ENCODE measurements at regions not wholly inside any gene's neighbourhood (a gene's known extent, or its start where the extent isn't known, plus 50 kb on each side); places are given as distances from the start of the nearest gene placed in this dataset.
"Not testable (repeated sequence)": the region's sequence is repeated elsewhere in the genome, so short reads cannot be mapped to it uniquely, and the experiment has no call there.

DNA sequence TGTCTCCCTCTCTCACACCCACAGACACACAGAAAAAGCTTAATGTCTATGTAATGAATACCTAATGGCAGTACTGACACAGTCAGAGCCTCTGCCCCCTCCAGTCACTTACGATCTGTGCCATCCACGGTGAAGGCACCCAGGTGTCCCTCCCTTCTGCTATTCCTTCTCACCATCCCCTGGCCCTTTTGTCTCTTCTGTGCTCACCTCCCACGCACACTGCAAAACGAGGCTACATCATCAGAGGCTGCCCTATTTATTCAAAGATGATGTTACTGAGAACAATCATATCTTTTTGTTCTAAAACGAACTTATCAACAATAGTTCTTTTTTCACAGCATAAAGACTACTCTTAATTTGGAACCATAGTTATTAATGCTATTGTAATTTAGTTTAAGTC is 246.9 kb upstream of the MKLN1 start:
- no peak for DNase-seq (ENCODE audit: low read depth in 2 of 2)

DNA sequence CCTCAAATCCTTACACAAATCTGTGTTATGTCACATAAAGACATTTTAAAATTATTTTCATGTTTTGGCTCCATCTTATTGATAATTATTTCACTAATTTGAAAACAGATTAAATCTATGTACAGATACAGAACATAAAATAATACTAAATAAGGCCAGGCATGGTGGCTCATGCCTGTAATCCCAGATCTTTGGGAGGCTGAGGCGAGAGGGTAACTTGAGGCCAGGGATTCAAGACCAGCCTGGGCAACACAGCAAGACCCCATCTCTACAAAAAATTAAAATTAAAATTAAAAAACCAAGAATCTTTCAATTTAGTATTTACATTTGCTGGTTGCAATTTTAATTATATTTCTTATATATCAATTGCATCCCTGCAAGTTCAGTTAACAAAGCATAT is 246.4 kb upstream of the MKLN1 start:
- DNase-seq (ENCODE audit: low read depth in 2 of 2), result no peak

DNA sequence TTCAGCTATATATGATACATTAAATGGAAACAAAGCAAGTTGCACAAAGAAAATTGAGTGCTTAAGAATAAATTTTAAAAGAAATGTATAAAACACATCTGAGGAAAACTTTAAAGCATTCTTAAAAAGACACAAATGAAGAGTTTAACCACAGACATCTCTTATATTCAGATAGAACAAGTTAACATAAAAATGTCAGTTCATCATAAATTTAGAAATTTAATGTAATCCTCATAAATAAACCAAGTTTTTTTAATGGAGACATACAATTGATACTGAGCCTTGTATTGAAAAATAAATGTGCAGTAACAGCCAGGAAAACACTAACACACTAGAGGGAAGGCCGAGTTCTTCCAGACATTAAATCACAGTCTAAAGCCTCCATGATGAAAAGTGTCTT is 243.9 kb upstream of the MKLN1 start:
- no peak for DNase-seq (ENCODE audit: low read depth in 2 of 2)

DNA sequence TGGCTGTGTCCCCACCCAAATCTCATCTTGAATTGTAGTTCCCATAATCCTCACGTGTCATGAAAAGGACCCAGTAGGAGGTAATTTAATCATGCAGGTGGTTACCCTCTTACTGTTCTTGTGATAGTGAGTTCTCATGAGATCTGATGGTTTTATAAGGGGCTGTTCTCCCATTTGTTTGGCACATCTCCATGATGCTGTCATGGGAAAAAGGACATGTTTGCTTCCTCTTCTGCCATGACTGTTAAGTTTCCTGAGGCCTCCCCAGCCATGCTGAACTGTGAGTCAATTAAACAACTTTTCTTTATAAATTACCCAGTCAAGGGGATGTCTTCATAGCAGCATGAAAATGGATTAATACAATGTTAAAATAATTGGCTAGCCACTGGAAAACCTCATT is 243.3 kb upstream of the MKLN1 start:
- not testable (repeated sequence) for DNase-seq (ENCODE audit: low read depth in 2 of 2)

DNA sequence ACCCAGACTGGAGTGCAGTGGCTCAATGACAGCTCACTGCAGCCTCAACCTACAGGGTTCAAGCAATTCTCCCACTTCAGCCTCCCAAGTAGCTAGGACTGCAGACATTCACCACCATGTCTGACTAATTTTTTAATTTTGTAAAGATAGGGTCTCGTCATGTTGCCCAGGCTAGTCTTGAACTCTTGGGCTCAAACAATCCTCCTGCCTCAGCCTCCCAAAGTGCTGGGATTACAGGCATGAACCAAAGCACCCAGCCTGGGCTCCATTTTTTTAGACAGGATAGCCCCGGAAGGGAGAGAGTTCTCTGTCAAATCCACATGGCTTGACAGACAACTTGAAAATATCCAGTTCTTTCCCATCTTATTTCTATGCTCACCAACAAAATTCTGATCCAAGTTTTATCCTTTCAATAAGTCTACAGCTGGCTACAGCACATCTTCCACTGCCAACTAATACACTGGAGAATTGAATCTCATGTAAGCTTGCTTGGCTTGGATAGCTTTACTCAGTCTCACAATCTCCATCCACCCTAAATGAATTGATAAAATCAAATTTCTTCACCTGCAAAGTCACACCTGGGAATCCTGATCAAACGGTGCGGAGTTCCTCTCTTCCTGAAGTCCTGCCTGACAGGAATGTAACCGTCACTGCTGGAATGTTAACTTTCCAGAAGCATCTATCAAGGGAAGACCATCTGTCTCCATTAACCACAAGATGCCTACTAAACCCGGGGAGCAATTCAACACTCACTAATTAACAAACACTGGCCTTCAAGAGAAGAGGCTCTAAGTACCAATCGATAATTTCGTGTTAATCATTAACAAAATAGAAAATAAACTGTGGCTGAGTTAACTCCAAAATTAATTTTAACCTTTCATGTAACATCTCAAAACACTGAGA is 239.7 kb upstream of the MKLN1 start:
- no peak for DNase-seq (ENCODE audit: low read depth in 2 of 2)

DNA sequence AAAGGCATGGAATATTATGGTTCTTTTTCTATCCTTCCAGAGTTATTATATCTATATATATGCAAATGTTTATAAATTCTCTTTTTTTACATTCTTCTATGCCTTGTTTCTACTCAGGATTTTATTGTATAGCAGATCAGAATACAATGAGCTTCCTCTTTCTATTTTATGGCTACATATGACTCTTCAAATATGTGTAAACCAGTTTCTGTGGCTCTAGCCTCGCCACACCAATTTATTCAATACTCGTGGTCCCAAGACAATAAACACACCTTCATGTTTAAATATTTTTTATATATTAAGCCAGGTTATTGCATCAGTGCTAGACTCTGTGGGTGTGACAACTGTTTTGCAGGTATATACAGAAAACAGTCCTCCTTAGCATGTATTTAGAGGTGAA is 237.5 kb upstream of the MKLN1 start:
- no peak for DNase-seq (ENCODE audit: low read depth in 2 of 2)

DNA sequence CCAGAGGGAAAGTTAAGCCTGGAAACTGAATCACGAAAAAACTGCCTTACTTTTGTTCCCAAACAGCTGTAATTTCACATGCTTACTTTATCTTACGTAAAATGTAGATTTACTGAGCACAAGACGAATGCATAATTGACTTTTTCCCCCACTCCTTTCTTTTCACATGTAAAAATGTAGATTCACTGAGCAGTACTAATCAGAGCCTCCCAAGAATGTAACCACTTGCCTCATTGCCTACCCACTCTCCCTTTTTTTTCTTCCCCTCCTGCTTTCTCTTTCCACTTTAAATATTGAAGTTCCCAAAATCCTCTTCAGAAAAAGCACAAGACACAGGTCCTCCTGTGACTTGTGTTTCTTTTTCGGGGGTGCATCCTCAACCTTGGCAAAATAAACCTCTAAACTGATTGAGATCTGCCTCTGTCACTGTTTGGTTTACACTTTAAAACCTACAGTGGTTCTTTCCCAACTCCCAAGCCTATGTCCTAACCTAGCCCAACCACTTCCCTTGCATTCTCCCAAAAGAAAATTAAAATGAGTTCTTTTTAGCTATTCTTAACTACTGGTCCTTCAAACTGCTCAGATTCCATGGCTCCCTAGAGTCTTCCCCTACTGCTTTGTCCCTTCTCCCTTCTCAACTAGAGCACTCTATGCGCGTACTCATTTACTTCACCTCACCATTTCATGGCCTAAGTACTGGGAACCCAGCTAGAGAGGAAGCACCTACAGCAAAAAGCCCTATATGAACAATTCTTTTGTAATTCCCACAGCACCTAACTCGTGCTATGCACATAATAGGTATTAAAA is 236.6 kb upstream of the MKLN1 start:
- DNase-seq (ENCODE audit: low read depth in 2 of 2), result no peak

DNA sequence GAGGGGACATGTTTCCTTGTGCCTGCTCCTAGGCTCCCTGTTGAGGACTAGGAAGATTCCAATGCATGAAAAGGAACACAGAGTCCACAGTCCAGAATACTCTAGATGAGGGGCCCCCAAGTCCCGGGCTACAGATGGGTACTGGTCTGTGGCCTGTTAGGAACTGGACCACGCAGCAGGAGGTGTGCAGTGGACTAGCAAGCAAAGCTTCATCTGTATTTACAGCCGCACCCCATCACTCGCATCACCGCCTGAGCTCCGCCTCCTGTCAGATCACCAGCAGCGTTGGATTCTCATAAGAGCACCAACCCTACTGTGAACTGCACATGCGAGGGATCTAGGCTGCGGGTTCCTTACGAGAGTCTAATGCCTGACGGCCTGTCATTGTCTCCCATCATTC is 233.0 kb upstream of the MKLN1 start:
- DNase-seq (ENCODE audit: low read depth in 2 of 2), result no peak

DNA sequence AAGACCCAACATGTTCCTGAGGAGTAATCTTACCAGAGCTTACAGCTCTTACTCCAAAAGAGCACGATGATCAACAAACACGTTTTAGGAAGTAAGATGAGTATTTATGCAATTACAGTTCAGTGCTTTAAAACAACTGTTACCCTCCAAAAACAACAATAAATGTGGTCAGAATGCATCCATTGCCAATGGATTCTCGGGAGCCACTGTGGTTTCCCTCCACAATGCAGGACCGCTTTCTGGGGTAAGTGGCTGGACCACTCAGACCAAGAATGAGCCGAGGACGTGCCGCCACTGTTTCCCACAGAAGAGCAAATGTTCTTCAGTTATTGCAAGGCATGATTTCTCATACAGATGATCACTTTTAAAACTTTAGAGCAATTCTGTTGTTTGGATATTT is 232.3 kb upstream of the MKLN1 start:
- no peak for DNase-seq (ENCODE audit: low read depth in 2 of 2)

DNA sequence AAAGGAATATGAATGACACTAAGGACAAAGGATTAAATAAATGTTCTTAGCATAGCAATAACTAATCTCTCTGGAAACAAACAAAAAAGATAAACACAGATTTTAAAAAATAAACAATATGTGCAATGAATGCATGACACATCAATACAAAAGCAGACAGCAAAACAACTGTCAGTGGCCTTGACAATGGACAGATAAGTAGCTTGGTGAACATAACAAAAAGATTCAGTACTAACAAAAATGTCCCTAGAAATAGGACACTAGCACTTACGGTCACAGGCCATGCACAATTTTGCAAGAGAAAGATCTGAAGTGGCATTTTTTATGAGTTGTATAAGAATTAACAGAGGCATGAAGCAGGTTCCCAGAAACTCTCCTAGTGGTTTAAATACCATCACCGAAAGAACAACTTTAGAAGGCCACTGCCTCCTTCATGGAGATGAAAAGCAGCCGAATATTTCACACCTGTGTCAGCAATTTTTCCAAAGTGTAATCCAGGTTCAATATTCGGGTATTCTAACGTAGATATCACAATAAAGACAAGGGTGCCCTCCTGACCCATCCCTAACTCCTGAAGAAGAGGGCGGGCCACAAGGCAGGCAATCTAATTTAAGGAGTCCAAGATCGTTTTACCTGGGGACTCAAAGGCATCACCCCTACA is 231.3 kb upstream of the MKLN1 start:
- no peak for DNase-seq (ENCODE audit: low read depth in 2 of 2)

DNA sequence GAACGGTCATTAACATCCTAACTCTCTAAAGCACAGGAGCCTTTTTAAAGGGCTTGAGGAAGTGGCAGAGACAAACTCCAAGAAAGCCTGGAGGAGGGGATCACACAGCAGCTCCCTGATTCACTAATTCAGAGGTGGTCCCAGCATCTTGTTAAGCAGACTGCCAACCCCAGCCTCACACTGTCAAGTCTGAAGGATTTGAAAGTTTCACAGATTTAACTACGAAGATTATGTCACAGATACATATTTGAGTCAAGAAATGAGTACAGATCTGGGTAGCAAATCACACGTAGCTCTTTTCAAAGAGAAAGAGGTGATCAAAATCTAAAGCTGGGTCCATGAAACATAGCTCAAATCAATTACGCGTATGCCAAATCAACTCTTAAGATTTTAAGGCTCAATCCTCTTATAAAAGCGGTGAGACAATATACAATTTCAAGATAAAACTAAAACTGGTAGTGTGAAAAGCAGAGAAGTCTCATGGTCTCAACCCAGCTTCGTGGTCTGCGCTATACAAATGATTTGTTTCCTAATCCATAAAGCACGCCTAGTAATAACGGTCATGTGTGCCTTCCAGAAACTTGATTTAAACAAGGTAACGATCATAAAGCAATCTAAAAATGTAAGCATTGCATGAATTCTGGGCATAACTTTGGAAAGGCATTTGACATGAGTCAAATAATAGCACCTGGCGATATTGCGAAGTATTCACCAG is 229.9 kb upstream of the MKLN1 start:
- no peak for DNase-seq (ENCODE audit: low read depth in 2 of 2)

DNA sequence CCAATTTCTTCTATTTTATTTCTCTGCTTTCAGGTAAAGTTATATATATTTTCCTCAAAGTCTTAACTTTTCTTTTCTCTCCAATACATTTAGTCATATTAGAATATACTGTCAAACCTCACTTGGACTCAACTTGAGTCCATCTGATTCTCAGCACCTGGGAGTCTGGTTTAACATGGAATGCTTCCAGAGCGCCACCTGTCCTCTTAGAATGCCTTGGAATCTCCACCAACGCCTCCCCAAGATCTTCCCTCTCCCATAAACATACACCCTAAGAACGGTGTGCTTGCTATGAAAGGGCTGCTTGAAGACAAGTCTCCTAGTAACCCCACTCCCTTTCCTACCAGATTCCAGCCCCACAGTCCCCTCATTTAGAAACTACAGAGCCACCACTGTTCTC is 229.1 kb upstream of the MKLN1 start:
- no peak for DNase-seq (ENCODE audit: low read depth in 2 of 2)

DNA sequence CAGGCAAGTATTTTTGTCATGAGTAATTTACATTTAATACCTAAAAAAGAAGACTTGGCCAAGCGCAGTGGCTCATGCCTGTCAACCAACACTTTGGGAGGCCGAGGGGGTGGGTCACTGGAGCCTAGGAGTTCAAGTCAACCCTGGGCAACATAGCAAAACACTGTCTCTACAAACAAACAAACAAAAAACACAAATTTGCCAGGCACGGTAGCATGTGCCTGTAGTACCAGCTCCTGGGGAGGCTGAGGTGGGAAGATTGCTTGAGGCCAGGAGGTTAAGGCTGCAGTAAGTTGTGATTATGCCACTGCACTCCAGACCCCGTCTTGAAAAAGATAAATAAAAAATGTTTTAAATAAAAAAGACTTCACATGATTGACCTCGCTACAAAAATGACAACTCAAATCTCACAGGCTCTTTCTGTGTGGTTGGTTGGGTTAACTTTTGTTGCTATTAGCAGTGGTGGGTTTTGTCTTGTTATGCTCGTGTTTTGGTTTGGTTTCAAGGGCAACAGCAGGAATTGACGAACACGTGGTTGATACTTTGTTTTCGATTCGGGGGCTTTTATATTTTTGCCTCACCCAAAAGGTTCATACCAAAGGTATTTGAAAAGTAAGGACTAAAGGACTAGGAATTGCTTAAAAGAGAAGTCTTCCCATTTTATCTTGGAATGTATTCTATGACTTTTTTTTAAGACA is 227.2 kb upstream of the MKLN1 start:
- DNase-seq (ENCODE audit: low read depth in 2 of 2), result no peak

DNA sequence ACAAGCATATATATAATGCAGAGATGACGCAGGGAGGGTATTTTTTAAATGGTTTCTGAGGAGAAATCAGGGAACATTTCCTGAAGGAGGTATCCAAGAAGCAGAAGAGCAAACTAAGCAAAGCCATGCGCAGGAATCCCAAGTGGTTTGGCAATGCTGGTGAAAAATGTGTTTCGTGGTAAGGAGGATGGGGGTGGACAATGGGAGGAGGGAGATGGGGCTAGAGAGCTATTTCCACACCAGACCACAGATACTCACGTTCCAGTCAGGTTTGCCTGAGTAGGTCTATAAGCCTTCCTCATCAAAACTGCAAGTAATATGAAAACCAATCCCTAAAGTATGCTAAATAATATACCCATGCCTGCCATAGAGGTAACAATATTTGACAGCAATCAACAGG is 223.7 kb upstream of the MKLN1 start:
- no peak for DNase-seq (ENCODE audit: low read depth in 2 of 2)

DNA sequence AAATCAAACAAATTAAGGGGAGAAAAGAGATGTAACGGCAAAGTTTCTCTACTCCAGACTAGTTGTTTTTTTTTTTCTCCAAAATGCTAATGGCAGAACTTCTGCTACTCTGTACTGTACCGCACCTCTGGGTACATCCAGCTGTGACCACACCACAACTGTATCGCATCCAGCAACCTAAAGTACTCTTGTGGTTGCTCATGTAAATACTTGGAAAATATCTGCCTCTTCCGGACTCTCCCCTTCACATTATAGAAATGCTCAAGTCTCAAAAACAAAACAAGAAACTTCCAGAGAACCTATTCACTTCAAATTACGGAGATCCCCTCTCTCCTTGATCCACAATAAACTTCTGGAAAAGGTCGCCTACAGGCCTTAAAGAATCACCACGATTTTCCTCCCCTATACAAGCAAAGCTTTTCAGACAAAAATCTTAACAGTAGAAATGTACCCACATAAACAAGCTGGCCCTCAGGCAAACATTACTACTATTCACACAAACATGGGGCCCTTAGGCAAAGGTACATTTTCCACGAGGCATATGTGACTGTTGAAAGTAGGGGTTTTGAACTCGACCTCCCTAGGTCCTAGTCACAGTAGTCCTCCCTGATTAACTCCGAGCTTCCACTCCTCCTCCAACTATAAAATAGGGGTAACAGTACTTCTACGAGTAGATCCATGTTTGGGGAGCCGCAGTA is 222.9 kb upstream of the MKLN1 start:
- no peak for DNase-seq (ENCODE audit: low read depth in 2 of 2)

DNA sequence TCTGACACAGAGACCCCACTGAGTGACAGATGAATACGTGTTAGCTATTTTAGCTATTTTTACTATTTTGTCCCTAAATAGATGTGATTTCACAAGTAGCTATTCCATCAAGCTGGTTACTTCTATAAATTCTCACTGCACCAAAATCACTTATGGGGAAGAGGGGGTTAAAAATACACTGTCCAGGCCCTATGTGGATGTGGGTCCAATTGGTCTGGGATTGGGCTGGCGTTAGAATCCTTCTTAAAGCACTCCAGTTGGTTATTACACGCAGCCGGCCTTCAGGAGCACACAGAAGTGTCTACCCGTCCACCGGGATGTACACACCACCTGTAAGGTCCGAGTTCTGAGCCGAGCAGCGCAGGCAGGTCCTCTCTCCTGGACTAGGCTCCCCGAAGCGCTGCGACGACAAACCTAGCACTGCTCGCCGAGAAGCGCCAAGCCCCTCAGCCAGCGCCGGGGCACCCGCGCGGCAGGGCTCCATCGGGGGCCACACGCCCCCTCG is 222.3 kb upstream of the MKLN1 start:
- DNase-seq (ENCODE audit: low read depth in 2 of 2), result no peak

DNA sequence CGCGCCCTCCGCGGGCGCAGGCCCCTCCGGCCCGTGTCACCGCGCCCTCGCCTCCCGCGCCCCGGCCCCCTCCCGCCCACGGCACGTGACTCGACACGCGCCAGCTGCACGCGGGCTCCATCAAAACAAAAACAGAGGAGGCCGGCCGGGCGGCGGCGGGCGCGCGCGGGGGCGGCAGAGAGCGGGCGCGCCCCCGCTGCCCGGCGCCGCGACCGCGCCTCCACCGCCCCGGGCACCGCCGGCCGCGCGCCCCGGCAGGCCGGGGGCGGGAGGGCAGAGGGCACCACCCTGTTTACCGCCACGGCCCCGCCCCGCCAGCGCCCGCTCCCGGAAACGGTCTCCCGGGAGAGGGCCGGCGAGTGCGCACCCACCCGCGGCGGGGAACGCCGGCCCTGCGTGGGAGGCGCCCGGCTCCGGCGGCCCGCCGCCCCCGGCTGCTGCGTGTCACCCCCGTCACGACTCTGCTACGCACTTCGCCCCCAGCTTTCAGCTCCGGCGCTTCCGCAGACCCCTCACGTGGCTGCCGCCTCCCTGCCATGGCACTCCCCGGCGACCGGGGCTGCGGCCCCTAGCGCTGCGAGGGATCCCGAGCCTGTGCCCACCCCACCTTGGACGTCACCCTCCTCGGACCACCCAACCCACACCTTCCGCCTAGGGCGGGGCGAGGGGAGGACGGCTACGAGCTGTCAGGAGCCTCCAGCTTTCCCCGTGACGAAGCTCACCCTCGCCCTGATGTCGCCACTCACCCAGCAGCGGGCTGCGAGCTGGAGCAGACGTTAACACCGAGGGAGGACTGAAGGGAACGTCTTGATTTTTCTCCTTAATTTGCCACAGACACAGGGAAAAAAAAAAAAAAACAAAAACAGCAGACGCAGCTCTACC is 221.6 kb upstream of the MKLN1 start:
- peak; percentile 78 to 85 for DNase-seq (ENCODE audit: low read depth in 2 of 2)

DNA sequence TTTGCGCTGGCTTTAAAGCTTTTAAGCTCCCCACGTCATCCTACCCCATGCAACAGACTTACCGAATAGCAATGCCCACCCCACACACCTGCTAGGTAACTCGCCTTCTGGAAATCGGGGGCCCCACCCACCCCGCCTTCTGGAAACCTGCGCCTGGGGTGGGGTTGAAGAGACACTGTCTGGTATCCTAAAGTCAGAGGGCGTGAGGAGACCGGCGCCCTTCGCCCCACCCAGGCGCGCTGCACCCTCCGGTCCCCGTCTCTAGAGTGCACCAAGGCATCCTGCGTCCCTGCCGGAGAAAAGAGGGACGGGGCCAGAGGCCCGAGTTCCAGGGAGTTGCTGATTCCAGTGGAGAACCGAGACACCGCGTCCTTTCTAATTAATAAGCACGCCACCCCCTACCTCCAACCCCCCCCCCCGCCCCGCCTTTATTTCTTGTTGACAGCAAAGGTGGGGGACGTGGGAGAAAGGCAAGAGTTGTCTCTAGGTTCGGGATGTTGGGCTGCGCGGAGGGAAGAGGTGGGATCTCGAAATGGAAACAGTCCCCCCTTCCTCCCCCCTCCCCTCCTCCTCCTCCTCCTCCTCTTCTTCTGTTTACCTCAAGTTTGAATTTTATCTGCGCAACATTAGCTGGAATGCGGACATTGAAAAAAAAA is 220.9 kb upstream of the MKLN1 start:
- DNase-seq (ENCODE audit: low read depth in 2 of 2), result peak; percentile 32 to 33

All from stimulated activated CD8-positive, alpha-beta memory T cell treated with anti-CD3 and anti-CD28 coated beads, Interleukin-15, amount 100 ng/mL, for 4 hours (primary cell).